GM23338 (cell line): ENCODE measurements at regions not wholly inside any gene's neighbourhood (a gene's known extent, or its start where the extent isn't known, plus 50 kb on each side); places are given as distances from the start of the nearest gene placed in this dataset.

Experiments
- ATAC-seq: fragments of 200-7000 bp; cut with Tn5 transposase; 3 replicates; pipeline ENCODE4 v1.9.1; 2020
- DNase-seq: peaks from one replicate; pipeline ENCODE4 v3.0.0-alpha.2; 2015; ENCODE audit warnings: low spot score
- H2AFZ ChIP-seq: fragments of 200-600 bp; sonication (generic); 2 replicates; pipeline ENCODE4 v1.8.0; 2016; ENCODE audit warnings: antibody characterized with exemption, mild to moderate bottlenecking, moderate library complexity
- H3F3A ChIP-seq: fragments of 200-600 bp; sonication (generic); replicated peaks from 2 replicates; pipeline ENCODE4 v1.8.0; 2017; ENCODE audit warnings: antibody characterized with exemption, mixed run types, low read depth
- H3K27ac ChIP-seq: fragments of 200-600 bp; sonication (generic); 2 replicates; pipeline ENCODE4 v1.6.1; 2016; ENCODE audit warnings: low read depth
- H3K27me3 ChIP-seq: fragments of 200-600 bp; sonication (generic); 2 replicates; pipeline ENCODE4 v1.8.0; 2016; ENCODE audit warnings: mild to moderate bottlenecking, mixed run types, moderate library complexity; ENCODE audit not compliant: insufficient read depth
- H3K36me3 ChIP-seq: fragments of 200-600 bp; sonication (generic); 2 replicates; pipeline ENCODE4 v1.8.0; 2016; ENCODE audit warnings: mild to moderate bottlenecking; ENCODE audit not compliant: insufficient read depth
- H3K4me1 ChIP-seq: fragments of 200-600 bp; sonication (generic); 2 replicates; pipeline ENCODE4 v1.8.0; 2016; ENCODE audit warnings: mild to moderate bottlenecking, moderate library complexity; ENCODE audit not compliant: insufficient read depth
- H3K4me2 ChIP-seq: fragments of 200-600 bp; sonication (generic); 2 replicates; pipeline ENCODE4 v1.7.1; 2017; ENCODE audit warnings: mixed run types
- H3K4me3 ChIP-seq: fragments of 200-600 bp; sonication (generic); 2 replicates; pipeline ENCODE4 v1.6.1; 2016; ENCODE audit warnings: mixed run types
- H3K79me2 ChIP-seq: fragments of 200-600 bp; sonication (generic); replicated peaks from 2 replicates; pipeline ENCODE4 v1.8.0; 2017; ENCODE audit warnings: mild to moderate bottlenecking; ENCODE audit not compliant: insufficient read depth
- H3K9me2 ChIP-seq: fragments of 200-600 bp; sonication (generic); 2 replicates; pipeline ENCODE4 v1.8.0; 2017; ENCODE audit not compliant: insufficient read depth
- H4K20me1 ChIP-seq: fragments of 200-600 bp; sonication (generic); replicated peaks from 2 replicates; pipeline ENCODE4 v1.8.0; 2017; ENCODE audit warnings: mild to moderate bottlenecking; ENCODE audit not compliant: insufficient read depth
- H3K27ac Mint-ChIP-seq: 2 replicates; pipeline ENCODE4 v1.8.0; 2020; ENCODE audit warnings: inconsistent platforms, mild to moderate bottlenecking, moderate library complexity, mixed read lengths
- H3K27me3 Mint-ChIP-seq: 3 replicates; pipeline ENCODE4 v1.8.0; 2022; ENCODE audit warnings: low read depth, mild to moderate bottlenecking, moderate library complexity, mixed read lengths, inconsistent platforms; ENCODE audit not compliant: insufficient read depth, poor library complexity
- H3K36me3 Mint-ChIP-seq: 3 replicates; pipeline ENCODE4 v1.8.0; 2021; ENCODE audit warnings: low read depth, mild to moderate bottlenecking, inconsistent platforms, moderate library complexity, mixed read lengths
- H3K4me1 Mint-ChIP-seq: 3 replicates; pipeline ENCODE4 v1.8.0; 2020; ENCODE audit warnings: mild to moderate bottlenecking, inconsistent platforms, mixed read lengths
- H3K4me3 Mint-ChIP-seq: 3 replicates; pipeline ENCODE4 v1.8.0; 2021; ENCODE audit warnings: moderate library complexity, mild to moderate bottlenecking, inconsistent platforms, mixed read lengths
- H3K9me3 Mint-ChIP-seq: 3 replicates; pipeline ENCODE4 v1.8.0; 2020; ENCODE audit warnings: moderate library complexity, mild to moderate bottlenecking, inconsistent platforms, mixed read lengths
- CREB1 ChIP-seq: fragments of 250-450 bp; sonication (Bioruptor Pico); IDR thresholded peaks from 2 replicates; pipeline ENCODE4 v1.5.0; 2020; ENCODE audit warnings: low read depth, mild to moderate bottlenecking, moderate library complexity
- CTCF ChIP-seq, 2 experiments: fragments of 200-600 bp in 1 of 2; sonication (generic) in 1 of 2; conservative IDR thresholded peaks; 2 replicates each; pipeline versions ENCODE4 v1.5.1 to v1.6.1; 2016 to 2017; ENCODE audit warnings: antibody characterized with exemption in 2 of 2, low read depth in 2 of 2, mild to moderate bottlenecking in 2 of 2, moderate library complexity in 1 of 2
- EZH2 ChIP-seq: fragments of 200-600 bp; sonication (generic); IDR thresholded peaks from one replicate; pipeline ENCODE4 v1.8.0; 2017; ENCODE audit warnings: antibody characterized with exemption, mild to moderate bottlenecking, low read depth; ENCODE audit not compliant: unreplicated experiment
- JUNB ChIP-seq: IDR thresholded peaks from one replicate; pipeline ENCODE4 v1.6.1; 2016; ENCODE audit warnings: antibody characterized with exemption; ENCODE audit not compliant: unreplicated experiment
- NANOG ChIP-seq: IDR thresholded peaks from 2 replicates; pipeline ENCODE4 v1.6.1; 2016; ENCODE audit warnings: antibody characterized with exemption, borderline replicate concordance
- POLR2AphosphoS5 ChIP-seq: IDR thresholded peaks from 2 replicates; pipeline ENCODE4 v1.6.1; 2016; ENCODE audit warnings: antibody characterized with exemption, low read depth
- REST ChIP-seq: IDR thresholded peaks from one replicate; pipeline ENCODE4 v1.6.1; 2018; ENCODE audit warnings: antibody characterized with exemption; ENCODE audit not compliant: unreplicated experiment
- STAT1 ChIP-seq: IDR thresholded peaks from one replicate; pipeline ENCODE4 v1.6.1; 2016; ENCODE audit warnings: antibody characterized with exemption; ENCODE audit not compliant: unreplicated experiment
- ZNF114 ChIP-seq: fragments of 250-450 bp; sonication (Bioruptor Pico); IDR thresholded peaks from 2 replicates; pipeline ENCODE4 v1.5.0; 2020; ENCODE audit warnings: mild to moderate bottlenecking, moderate library complexity
- ZNF331 ChIP-seq: fragments of 250-450 bp; sonication (Bioruptor Pico); IDR thresholded peaks from 2 replicates; pipeline ENCODE4 v1.5.0; 2020; ENCODE audit warnings: low read depth, mild to moderate bottlenecking, moderate library complexity
- TF ChIP-seq, protein P1 (sequence below): IDR thresholded peaks from 2 replicates; pipeline ENCODE4 v1.6.1; 2016; ENCODE audit warnings: antibody characterized with exemption

- no peak overlapping the region for H3K4me2 ChIP-seq
- no peaks in the 10 kb centered on the region for H3K4me1 ChIP-seq
- no peak overlapping the region for H3K27ac Mint-ChIP-seq
- H3K9me2 ChIP-seq: 0 out of 2 replicates have a peak, but pooled peaks cover 4% of the 10 kb centered on the region
- DNase-seq (no peak), ATAC-seq (no peak)
- no peaks in the 10 kb centered on the region for H4K20me1 ChIP-seq
- H3K36me3 Mint-ChIP-seq: peaks cover 18% of the 10 kb centered on the region; the same call in 2 of the 3 replicates
- H3K4me3 ChIP-seq: no peak overlapping the region
- no peak overlapping the region for H2AFZ ChIP-seq
- peaks cover 25% of the 10 kb centered on the region for H3K9me3 Mint-ChIP-seq
- peaks cover 3% of the 10 kb centered on the region; the same call in 1 of the 2 replicates for H3K36me3 ChIP-seq
- no peaks in the 10 kb centered on the region for H3K4me1 Mint-ChIP-seq
- H3K4me3 Mint-ChIP-seq: no peak overlapping the region
- H3K27me3 ChIP-seq: no peaks in the 10 kb centered on the region
- no peak overlapping the region for H3K27ac ChIP-seq
- TF ChIP-seq ZNF114: no peak
- TF ChIP-seq JUNB: no peak
- TF ChIP-seq EZH2: no peak
- TF ChIP-seq STAT1: no peak
- H3K79me2 ChIP-seq: no peaks in the 10 kb centered on the region
- no peaks in the 10 kb centered on the region for H3K27me3 Mint-ChIP-seq
- H3F3A ChIP-seq: no peaks in the 10 kb centered on the region
These were observed 1377.8 kb upstream of the CITED2 start for GRCh38 chr6:140752234-140752633.

DNA sequence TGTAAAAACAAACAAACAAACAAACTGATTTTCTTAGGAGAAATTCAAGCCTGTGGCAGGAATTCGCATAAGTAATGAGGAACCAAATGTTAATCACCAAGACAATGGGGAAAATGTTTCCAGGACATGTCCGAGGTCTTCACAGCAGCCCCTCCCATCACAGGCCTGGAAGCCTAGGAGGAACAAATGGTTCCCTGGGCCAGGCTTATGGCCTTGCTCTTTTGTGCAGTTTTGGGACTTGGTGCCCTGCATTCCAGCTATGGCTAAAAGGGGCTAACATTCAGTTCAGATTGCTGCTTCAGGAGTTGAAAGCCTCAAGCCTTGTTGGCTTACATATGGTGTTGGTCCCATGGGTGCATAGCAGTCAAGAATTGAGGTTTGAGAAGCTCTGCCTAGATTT, 1372.7 kb upstream of the CITED2 start:
- no peak overlapping the region for H2AFZ ChIP-seq
- H3K4me3 ChIP-seq: no peak overlapping the region
- ATAC-seq (no peak), DNase-seq (no peak)
- no peaks in the 10 kb centered on the region for H3F3A ChIP-seq
- peaks cover 52% of the 10 kb centered on the region for H3K9me3 Mint-ChIP-seq
- peaks cover 13% of the 10 kb centered on the region; the same call in 1 of the 2 replicates for H3K9me2 ChIP-seq
- H3K4me1 Mint-ChIP-seq: no peaks in the 10 kb centered on the region
- H3K27ac Mint-ChIP-seq: no peak overlapping the region
- H3K79me2 ChIP-seq: no peaks in the 10 kb centered on the region
- no peak for TF ChIP-seq REST
- no peak for TF ChIP-seq POLR2AphosphoS5
- TF ChIP-seq ZNF331: no peak
- TF ChIP-seq CREB1 (CRISPR knock-in tag): no peak
- no peak for TF ChIP-seq JUNB
- TF ChIP-seq, protein P1, sequence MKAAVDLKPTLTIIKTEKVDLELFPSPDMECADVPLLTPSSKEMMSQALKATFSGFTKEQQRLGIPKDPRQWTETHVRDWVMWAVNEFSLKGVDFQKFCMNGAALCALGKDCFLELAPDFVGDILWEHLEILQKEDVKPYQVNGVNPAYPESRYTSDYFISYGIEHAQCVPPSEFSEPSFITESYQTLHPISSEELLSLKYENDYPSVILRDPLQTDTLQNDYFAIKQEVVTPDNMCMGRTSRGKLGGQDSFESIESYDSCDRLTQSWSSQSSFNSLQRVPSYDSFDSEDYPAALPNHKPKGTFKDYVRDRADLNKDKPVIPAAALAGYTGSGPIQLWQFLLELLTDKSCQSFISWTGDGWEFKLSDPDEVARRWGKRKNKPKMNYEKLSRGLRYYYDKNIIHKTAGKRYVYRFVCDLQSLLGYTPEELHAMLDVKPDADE: no peak
- no peak for TF ChIP-seq NANOG
- TF ChIP-seq CTCF (conservative IDR thresholded peaks at IDR 0.05; ENCODE audit: low read depth in 2 of 2): no peak
- no peak for TF ChIP-seq EZH2
- no peak for TF ChIP-seq STAT1
- no peaks in the 10 kb centered on the region for H4K20me1 ChIP-seq
- no peaks in the 10 kb centered on the region for H3K4me1 ChIP-seq
- H3K27ac ChIP-seq: no peak overlapping the region
- H3K36me3 ChIP-seq: peaks cover 8% of the 10 kb centered on the region; the same call in 1 of the 2 replicates
- H3K27me3 Mint-ChIP-seq: no peaks in the 10 kb centered on the region
- no peak overlapping the region for H3K4me3 Mint-ChIP-seq
- H3K27me3 ChIP-seq: no peaks in the 10 kb centered on the region
- H3K36me3 Mint-ChIP-seq: peaks cover 39% of the 10 kb centered on the region
- H3K4me2 ChIP-seq: no peak overlapping the region
